HepG2 (cell line): ENCODE measurements at regions not wholly inside any gene's neighbourhood (a gene's known extent, or its start where the extent isn't known, plus 50 kb on each side); places are given as distances from the start of the nearest gene placed in this dataset.
"Not testable (repeated sequence)": the region's sequence is repeated elsewhere in the genome, so short reads cannot be mapped to it uniquely, and the experiment has no call there.

Source experiments
- ATAC-seq: fragments of 200-7000 bp; cut with Tn5 transposase; 3 replicates; pipeline ENCODE4 v1.9.1; 2020; ENCODE audit warnings: mild to moderate bottlenecking, moderate library complexity
- BruUV-seq: library from RNA; stranded (reverse); fragments of 400-500 nt; replicated peaks from 2 replicates; lab custom pipeline; 2021; lab: Mats Ljungman, UMichigan
- CTCF ChIA-PET: fragments of 300-600 bp; formaldehyde crosslinking; extraction: SDS; loops from one replicate; lab custom pipeline; 2021; ENCODE audit warnings: low total read pairs, inconsistent platforms, low intra/inter-chr PET ratio; lab: Yijun Ruan, JAX
- POLR2A ChIA-PET: fragments of 350-600 bp; sonication (Branson Sonifier 250); formaldehyde crosslinking; loops from one replicate; lab custom pipeline; 2020; ENCODE audit warnings: antibody characterized with exemption, inconsistent platforms; lab: Yijun Ruan, JAX
- DNase-seq: peaks from one replicate; pipeline ENCODE4 v3.0.0-alpha.2; 2015; ENCODE audit warnings: low spot score
- FAIRE-seq: peaks from 3 replicates; lab custom pipeline; 2011; peaks lifted over from hg19 to GRCh38; lab: Jason Lieb, UNC
- H2AFZ ChIP-seq: one replicate; pipeline ENCODE4 v1.6.1; 2011; ENCODE audit warnings: low read length, inconsistent platforms
- H3K27ac ChIP-seq: fragments of 300-600 bp; 3 replicates; pipeline ENCODE4 v1.8.0; 2011; ENCODE audit warnings: mixed run types, mild to moderate bottlenecking, mixed read lengths, low read length, inconsistent platforms; ENCODE audit not compliant: insufficient read depth; ENCODE audit errors: extremely low read length
- H3K27me3 ChIP-seq, 2 experiments: fragments of 200-600 bp in 1 of 2; 2 replicates in 1 of 2; 3 replicates in 1 of 2; pipeline versions ENCODE4 v1.6.0 to v1.8.0; 2011; ENCODE audit warnings: low read length in 2 of 2, mild to moderate bottlenecking in 2 of 2, moderate library complexity in 2 of 2, inconsistent platforms in 1 of 2; ENCODE audit not compliant: insufficient read depth in 2 of 2, control insufficient read depth in 1 of 2
- H3K36me3 ChIP-seq, 2 experiments: fragments of 200-600 bp in 1 of 2; replicated peaks in 1 of 2; 2 replicates in 1 of 2; 3 replicates in 1 of 2; pipeline versions ENCODE4 v1.5.1 to v1.8.0; 2011; ENCODE audit warnings: low read length in 2 of 2, inconsistent platforms in 1 of 2; ENCODE audit not compliant: insufficient read depth in 2 of 2, control insufficient read depth in 1 of 2
- H3K4me1 ChIP-seq: 2 replicates; pipeline ENCODE4 v1.5.1; 2012; ENCODE audit warnings: low read length, inconsistent platforms; ENCODE audit not compliant: insufficient read depth
- H3K4me2 ChIP-seq: 2 replicates; pipeline ENCODE4 v1.6.0; 2011; ENCODE audit warnings: low read depth, low read length, inconsistent platforms
- H3K4me3 ChIP-seq, 3 experiments: fragments of 200-600 bp in 1 of 3; sonication (generic), shearing (Covaris generic) in 1 of 3; replicated peaks in 1 of 3; 2 replicates each; pipeline ENCODE4 v1.5.1; 2011 to 2016; ENCODE audit warnings: low read length in 3 of 3, inconsistent platforms in 2 of 3, low read depth in 2 of 3, mild to moderate bottlenecking in 2 of 3, control low read depth in 1 of 3, mixed read lengths in 1 of 3; ENCODE audit not compliant: insufficient read depth in 1 of 3
- H3K79me2 ChIP-seq: one replicate; pipeline ENCODE4 v1.6.1; 2011; ENCODE audit warnings: low read length, inconsistent platforms; ENCODE audit not compliant: insufficient read depth
- H3K9ac ChIP-seq: 2 replicates; pipeline ENCODE4 v1.6.0; 2011; ENCODE audit warnings: mild to moderate bottlenecking, low read depth, low read length, inconsistent platforms; ENCODE audit not compliant: insufficient read depth
- H3K9me3 ChIP-seq: 2 replicates; pipeline ENCODE4 v1.5.1; 2012; ENCODE audit warnings: mild to moderate bottlenecking, low read length
- H4K20me1 ChIP-seq: 2 replicates; pipeline ENCODE4 v1.6.0; 2011; ENCODE audit warnings: inconsistent platforms, mild to moderate bottlenecking, low read length, moderate library complexity; ENCODE audit not compliant: insufficient read depth
- EEA1 ChIP-seq: sonication (generic); formaldehyde crosslinking; IDR thresholded peaks from 2 replicates; pipeline ENCODE4 v1.5.1; 2020; ENCODE audit warnings: mild to moderate bottlenecking, missing genetic modification reagents, borderline replicate concordance
- LCORL ChIP-seq, 2 experiments: fragments of 450-650 bp in 1 of 2; sonication (generic) in 1 of 2; formaldehyde crosslinking in 1 of 2; IDR thresholded peaks; 2 replicates each; pipeline versions ENCODE4 v1.5.0 to v1.6.1; 2017 to 2020; ENCODE audit warnings: antibody characterized with exemption in 1 of 2, missing genetic modification reagents in 1 of 2
- RFXAP ChIP-seq: sonication (generic); formaldehyde crosslinking; IDR thresholded peaks from 2 replicates; pipeline ENCODE4 v1.4.0; 2020; ENCODE audit warnings: missing genetic modification reagents, borderline replicate concordance
- SNAI1 ChIP-seq: sonication (generic); formaldehyde crosslinking; IDR thresholded peaks from 2 replicates; pipeline ENCODE4 v1.5.0; 2020; ENCODE audit warnings: mild to moderate bottlenecking, missing genetic modification reagents, borderline replicate concordance
- ZKSCAN1 ChIP-seq: fragments of 150-350 bp; IDR thresholded peaks from 2 replicates; pipeline ENCODE4 v1.6.1; 2014; ENCODE audit warnings: low read length
- ZNF180 ChIP-seq: sonication (generic); formaldehyde crosslinking; IDR thresholded peaks from 2 replicates; pipeline ENCODE4 v1.4.0; 2020; ENCODE audit warnings: low read depth, missing genetic modification reagents, borderline replicate concordance
- WGBS: methylation state at CpG from one replicate; pipeline ENCODE4 v1.1.6; 2017; ENCODE audit warnings: low lambda C conversion rate; 5-methylcytosine and 5-hydroxymethylcytosine counted together
- in situ Hi-C: cut with HindIII; loops from 2 replicates; pipeline ENCODE4 v1.10.0; 2017; ENCODE audit warnings: low pct_unique_long_range_greater_than_20kb; ENCODE audit not compliant: extremely low pct_ligation_motif_present
- intact Hi-C: fragments of 100-400 bp; cut with micrococcal nuclease; formaldehyde crosslinking; loops from one replicate; pipeline ENCODE4 v1.10.0; 2022; ENCODE audit not compliant: unreplicated experiment
- TF ChIP-seq, protein P1 (sequence below): sonication (generic); formaldehyde crosslinking; IDR thresholded peaks from 2 replicates; pipeline ENCODE4 v1.4.0; 2020; ENCODE audit warnings: mild to moderate bottlenecking, missing genetic modification reagents
- TF ChIP-seq, protein P2 (sequence below): sonication (generic); formaldehyde crosslinking; IDR thresholded peaks from 2 replicates; pipeline ENCODE4 v1.4.0; 2020; ENCODE audit warnings: missing genetic modification reagents
- TF ChIP-seq, protein P3 (sequence below): sonication (generic); formaldehyde crosslinking; IDR thresholded peaks from 2 replicates; pipeline ENCODE4 v1.4.0; 2020; ENCODE audit warnings: missing genetic modification reagents, borderline replicate concordance

DNA sequence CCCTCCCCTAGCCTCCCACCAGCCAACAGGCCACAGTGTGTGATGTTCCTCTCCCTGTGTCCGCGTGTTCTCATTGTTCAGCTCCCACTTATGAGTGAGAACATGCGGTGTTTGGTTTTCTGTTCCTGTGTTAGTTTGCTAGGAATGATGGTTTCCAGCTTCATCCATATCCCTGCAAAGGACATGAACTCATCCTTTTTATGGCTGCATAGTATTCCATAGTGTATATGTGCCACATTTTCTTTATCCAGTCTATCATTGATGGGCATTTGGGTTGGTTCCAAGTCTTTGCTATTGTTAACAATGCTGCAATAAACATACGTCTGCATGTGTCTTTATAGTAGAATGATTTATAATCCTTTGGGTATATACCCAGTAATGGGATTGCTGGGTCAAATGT, 239.0 kb upstream of the EXOC2 start:
- DNase-seq, H3K4me3 ChIP-seq, H3K4me2 ChIP-seq, H2AFZ ChIP-seq, CTCF ChIA-PET, FAIRE-seq, ATAC-seq, H3K9ac ChIP-seq, H3K4me1 ChIP-seq, H3K9me3 ChIP-seq, POLR2A ChIA-PET, in situ Hi-C loops, BruUV-seq, H3K79me2 ChIP-seq, H3K27ac ChIP-seq, H4K20me1 ChIP-seq, H3K36me3 ChIP-seq, intact Hi-C loops: not testable (repeated sequence)
- WGBS: 84% methylated on average over 4 of the region's 4 CpGs
- H3K27me3 ChIP-seq: peaks cover 2 to 22% of the 10 kb centered on the region in 2 experiments

- no peak overlapping the region for H3K4me2 ChIP-seq
- no TSS peak for BruUV-seq
- DNase-seq: no peak
- FAIRE-seq: no peak
- intact Hi-C loops: no loop called here
- no peak overlapping the region for H3K27ac ChIP-seq
- no peak overlapping the region for H3K9ac ChIP-seq
- H3K4me3 ChIP-seq: no peak overlapping the region
- H3K79me2 ChIP-seq: no peaks in the 10 kb centered on the region
- peaks cover 5 to 30% of the 10 kb centered on the region in 2 experiments; a peak in 4 of 5 replicates for H3K27me3 ChIP-seq
- no peaks in the 10 kb centered on the region for H4K20me1 ChIP-seq
- H3K36me3 ChIP-seq: no peaks in the 10 kb centered on the region
- WGBS: 51% methylated on average over 11 of the region's 11 CpGs
- peaks cover 9% of the 10 kb centered on the region; the same call in 1 of the 2 replicates for H3K9me3 ChIP-seq
- in situ Hi-C loops: no loop called here
- ATAC-seq: no peak
- ChIA-PET CTCF (no interaction called here), POLR2A (no interaction called here)
- no peaks in the 10 kb centered on the region for H3K4me1 ChIP-seq
- TF ChIP-seq, protein P1, sequence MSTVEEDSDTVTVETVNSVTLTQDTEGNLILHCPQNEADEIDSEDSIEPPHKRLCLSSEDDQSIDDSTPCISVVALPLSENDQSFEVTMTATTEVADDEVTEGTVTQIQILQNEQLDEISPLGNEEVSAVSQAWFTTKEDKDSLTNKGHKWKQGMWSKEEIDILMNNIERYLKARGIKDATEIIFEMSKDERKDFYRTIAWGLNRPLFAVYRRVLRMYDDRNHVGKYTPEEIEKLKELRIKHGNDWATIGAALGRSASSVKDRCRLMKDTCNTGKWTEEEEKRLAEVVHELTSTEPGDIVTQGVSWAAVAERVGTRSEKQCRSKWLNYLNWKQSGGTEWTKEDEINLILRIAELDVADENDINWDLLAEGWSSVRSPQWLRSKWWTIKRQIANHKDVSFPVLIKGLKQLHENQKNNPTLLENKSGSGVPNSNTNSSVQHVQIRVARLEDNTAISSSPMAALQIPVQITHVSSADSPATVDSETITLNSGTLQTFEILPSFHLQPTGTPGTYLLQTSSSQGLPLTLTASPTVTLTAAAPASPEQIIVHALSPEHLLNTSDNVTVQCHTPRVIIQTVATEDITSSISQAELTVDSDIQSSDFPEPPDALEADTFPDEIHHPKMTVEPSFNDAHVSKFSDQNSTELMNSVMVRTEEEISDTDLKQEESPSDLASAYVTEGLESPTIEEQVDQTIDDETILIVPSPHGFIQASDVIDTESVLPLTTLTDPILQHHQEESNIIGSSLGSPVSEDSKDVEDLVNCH (CRISPR knock-in tag): no peak
- TF ChIP-seq LCORL (IDR thresholded peaks at IDR 0.05): no peak
- no peak for TF ChIP-seq LCORL (CRISPR knock-in tag; IDR thresholded peaks at IDR 0.05)
- no peak for TF ChIP-seq RFXAP
- no peak for TF ChIP-seq ZKSCAN1
- TF ChIP-seq EEA1 (CRISPR knock-in tag): no peak
- no peak for TF ChIP-seq ZNF180
- TF ChIP-seq, protein P2, sequence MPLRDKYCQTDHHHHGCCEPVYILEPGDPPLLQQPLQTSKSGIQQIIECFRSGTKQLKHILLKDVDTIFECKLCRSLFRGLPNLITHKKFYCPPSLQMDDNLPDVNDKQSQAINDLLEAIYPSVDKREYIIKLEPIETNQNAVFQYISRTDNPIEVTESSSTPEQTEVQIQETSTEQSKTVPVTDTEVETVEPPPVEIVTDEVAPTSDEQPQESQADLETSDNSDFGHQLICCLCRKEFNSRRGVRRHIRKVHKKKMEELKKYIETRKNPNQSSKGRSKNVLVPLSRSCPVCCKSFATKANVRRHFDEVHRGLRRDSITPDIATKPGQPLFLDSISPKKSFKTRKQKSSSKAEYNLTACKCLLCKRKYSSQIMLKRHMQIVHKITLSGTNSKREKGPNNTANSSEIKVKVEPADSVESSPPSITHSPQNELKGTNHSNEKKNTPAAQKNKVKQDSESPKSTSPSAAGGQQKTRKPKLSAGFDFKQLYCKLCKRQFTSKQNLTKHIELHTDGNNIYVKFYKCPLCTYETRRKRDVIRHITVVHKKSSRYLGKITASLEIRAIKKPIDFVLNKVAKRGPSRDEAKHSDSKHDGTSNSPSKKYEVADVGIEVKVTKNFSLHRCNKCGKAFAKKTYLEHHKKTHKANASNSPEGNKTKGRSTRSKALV (CRISPR knock-in tag): no peak
- TF ChIP-seq SNAI1 (CRISPR knock-in tag): no peak
- TF ChIP-seq, protein P3, sequence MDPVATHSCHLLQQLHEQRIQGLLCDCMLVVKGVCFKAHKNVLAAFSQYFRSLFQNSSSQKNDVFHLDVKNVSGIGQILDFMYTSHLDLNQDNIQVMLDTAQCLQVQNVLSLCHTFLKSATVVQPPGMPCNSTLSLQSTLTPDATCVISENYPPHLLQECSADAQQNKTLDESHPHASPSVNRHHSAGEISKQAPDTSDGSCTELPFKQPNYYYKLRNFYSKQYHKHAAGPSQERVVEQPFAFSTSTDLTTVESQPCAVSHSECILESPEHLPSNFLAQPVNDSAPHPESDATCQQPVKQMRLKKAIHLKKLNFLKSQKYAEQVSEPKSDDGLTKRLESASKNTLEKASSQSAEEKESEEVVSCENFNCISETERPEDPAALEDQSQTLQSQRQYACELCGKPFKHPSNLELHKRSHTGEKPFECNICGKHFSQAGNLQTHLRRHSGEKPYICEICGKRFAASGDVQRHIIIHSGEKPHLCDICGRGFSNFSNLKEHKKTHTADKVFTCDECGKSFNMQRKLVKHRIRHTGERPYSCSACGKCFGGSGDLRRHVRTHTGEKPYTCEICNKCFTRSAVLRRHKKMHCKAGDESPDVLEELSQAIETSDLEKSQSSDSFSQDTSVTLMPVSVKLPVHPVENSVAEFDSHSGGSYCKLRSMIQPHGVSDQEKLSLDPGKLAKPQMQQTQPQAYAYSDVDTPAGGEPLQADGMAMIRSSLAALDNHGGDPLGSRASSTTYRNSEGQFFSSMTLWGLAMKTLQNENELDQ (CRISPR knock-in tag): no peak
- no peak overlapping the region for H2AFZ ChIP-seq
These were observed 234.2 kb upstream of the EXOC2 start for GRCh38 chr6:927157-927556.
